IPS-20b (cell line): ENCODE measurements at regions not wholly inside any gene's neighbourhood (a gene's known extent, or its start where the extent isn't known, plus 50 kb on each side); places are given as distances from the start of the nearest gene placed in this dataset.

Experiments
- H3K27ac ChIP-seq: one replicate; pipeline ENCODE4 v1.5.1; 2013; ENCODE audit warnings: low read length
- H3K27me3 ChIP-seq: 2 replicates; pipeline ENCODE4 v1.6.1; 2013; ENCODE audit warnings: mild to moderate bottlenecking, low read length, inconsistent platforms; ENCODE audit not compliant: insufficient read depth
- H3K36me3 ChIP-seq: 2 replicates; pipeline ENCODE4 v1.6.1; 2013; ENCODE audit warnings: low read depth, mild to moderate bottlenecking, inconsistent platforms, low read length, moderate library complexity; ENCODE audit not compliant: insufficient read depth
- H3K4me1 ChIP-seq: 2 replicates; pipeline ENCODE4 v1.6.1; 2013; ENCODE audit warnings: mild to moderate bottlenecking, control low read depth, inconsistent platforms, low read length, moderate library complexity; ENCODE audit not compliant: insufficient read depth
- H3K4me3 ChIP-seq: 2 replicates; pipeline ENCODE4 v1.5.1; 2013; ENCODE audit warnings: mild to moderate bottlenecking, low read length, inconsistent platforms
- H3K9ac ChIP-seq: 2 replicates; pipeline ENCODE4 v1.6.1; 2013; ENCODE audit warnings: low read depth, mild to moderate bottlenecking, inconsistent platforms, low read length, moderate library complexity
- H3K9me3 ChIP-seq: 2 replicates; pipeline ENCODE4 v1.6.1; 2013; ENCODE audit warnings: mild to moderate bottlenecking, low read depth, low read length, inconsistent platforms; ENCODE audit not compliant: insufficient read depth

- no peak overlapping the region for H3K4me3 ChIP-seq
- H3K9me3 ChIP-seq: 0 out of 2 replicates have a peak, but pooled peaks cover 5% of the 10 kb centered on the region
- H3K36me3 ChIP-seq: no peaks in the 10 kb centered on the region
- H3K4me1 ChIP-seq: no peaks in the 10 kb centered on the region
- no peaks in the 10 kb centered on the region for H3K27me3 ChIP-seq
- H3K27ac ChIP-seq: no peak overlapping the region
- no peak overlapping the region for H3K9ac ChIP-seq
Observed at GRCh38 chr5:12258549-12258948, 354.3 kb upstream of the CTNND2 start.

- Histone ChIP-seq H3K4me1 (no peaks in the 10 kb centered on the region), H3K9me3 (no peaks in the 10 kb centered on the region), H3K27me3 (no peaks in the 10 kb centered on the region), H3K27ac (no peak overlapping the region), H3K36me3 (no peaks in the 10 kb centered on the region), H3K4me3 (no peak overlapping the region), H3K9ac (no peak overlapping the region)
Observed at GRCh38 chr5:12250454-12250853, 346.2 kb upstream of the CTNND2 start.

GRCh38 chr5:12248831-12249230 is 344.6 kb upstream of the CTNND2 start:
- Histone ChIP-seq H3K9me3 (no peaks in the 10 kb centered on the region), H3K9ac (no peak overlapping the region), H3K4me3 (no peak overlapping the region), H3K36me3 (no peaks in the 10 kb centered on the region), H3K27me3 (no peaks in the 10 kb centered on the region), H3K4me1 (peaks cover 4% of the 10 kb centered on the region; the same call in 1 of the 2 replicates), H3K27ac (no peak overlapping the region)

- peaks cover 4% of the 10 kb centered on the region; the same call in 1 of the 2 replicates for H3K4me1 ChIP-seq
- peaks cover 10% of the 10 kb centered on the region; the same call in 1 of the 2 replicates for H3K27me3 ChIP-seq
- no peaks in the 10 kb centered on the region for H3K9me3 ChIP-seq
- no peak overlapping the region for H3K27ac ChIP-seq
- no peaks in the 10 kb centered on the region for H3K36me3 ChIP-seq
- no peak overlapping the region for H3K9ac ChIP-seq
- H3K4me3 ChIP-seq: no peak overlapping the region
Observed at GRCh38 chr5:12246036-12246435, 341.8 kb upstream of the CTNND2 start.

- peaks cover 4% of the 10 kb centered on the region; the same call in 1 of the 2 replicates for H3K4me1 ChIP-seq
- H3K27ac ChIP-seq: no peak overlapping the region
Observed at GRCh38 chr5:12245429-12245828, 341.2 kb upstream of the CTNND2 start.

GRCh38 chr5:12242950-12243888 is 339.0 kb upstream of the CTNND2 start:
- Histone ChIP-seq H3K9me3 (no peaks in the 10 kb centered on the region), H3K27ac (no peak overlapping the region), H3K9ac (no peak overlapping the region), H3K4me3 (no peak overlapping the region), H3K4me1 (peaks cover 12% of the 10 kb centered on the region), H3K27me3 (peaks cover 38% of the 10 kb centered on the region), H3K36me3 (no peaks in the 10 kb centered on the region)

More at GRCh38 chr5:12245429-12245828, 341.2 kb upstream of the CTNND2 start:
- H3K9ac ChIP-seq: no peak overlapping the region
- peaks cover 16% of the 10 kb centered on the region for H3K27me3 ChIP-seq
- no peaks in the 10 kb centered on the region for H3K9me3 ChIP-seq
- no peaks in the 10 kb centered on the region for H3K36me3 ChIP-seq
- no peak overlapping the region for H3K4me3 ChIP-seq

- H3K36me3 ChIP-seq: no peaks in the 10 kb centered on the region
- H3K4me3 ChIP-seq: peak overlapping the region; percentile 32; the same call in 1 of the 2 replicates
- no peak overlapping the region for H3K9ac ChIP-seq
- H3K9me3 ChIP-seq: no peaks in the 10 kb centered on the region
- peaks cover 60% of the 10 kb centered on the region for H3K27me3 ChIP-seq
- no peak overlapping the region for H3K27ac ChIP-seq
- peaks cover 19% of the 10 kb centered on the region for H3K4me1 ChIP-seq
Observed at GRCh38 chr5:12237837-12238575, 333.8 kb upstream of the CTNND2 start.

GRCh38 chr5:12230659-12231058 is 326.4 kb upstream of the CTNND2 start:
- Histone ChIP-seq H3K36me3 (no peaks in the 10 kb centered on the region), H3K9ac (no peak overlapping the region), H3K27me3 (peaks cover 6% of the 10 kb centered on the region; the same call in 1 of the 2 replicates), H3K4me1 (peaks cover 8% of the 10 kb centered on the region; the same call in 1 of the 2 replicates), H3K4me3 (no peak overlapping the region), H3K9me3 (no peaks in the 10 kb centered on the region), H3K27ac (no peak overlapping the region)

- Histone ChIP-seq H3K27me3 (no peaks in the 10 kb centered on the region), H3K27ac (no peak overlapping the region), H3K36me3 (no peaks in the 10 kb centered on the region), H3K9me3 (peaks cover 10% of the 10 kb centered on the region), H3K9ac (no peak overlapping the region), H3K4me1 (peaks cover 3% of the 10 kb centered on the region; the same call in 1 of the 2 replicates), H3K4me3 (no peak overlapping the region)
Observed at GRCh38 chr5:12217039-12217438, 312.8 kb upstream of the CTNND2 start.

GRCh38 chr5:12214267-12215015 is 310.2 kb upstream of the CTNND2 start:
- peaks cover 10% of the 10 kb centered on the region for H3K9me3 ChIP-seq
- peaks cover 3% of the 10 kb centered on the region; the same call in 1 of the 2 replicates for H3K4me1 ChIP-seq
- no peaks in the 10 kb centered on the region for H3K27me3 ChIP-seq
- H3K27ac ChIP-seq: no peak overlapping the region
- H3K9ac ChIP-seq: no peak overlapping the region
- no peak overlapping the region for H3K4me3 ChIP-seq
- H3K36me3 ChIP-seq: no peaks in the 10 kb centered on the region
